ENCODE measurements at regions not wholly inside any gene's neighbourhood (a gene's known extent, or its start where the extent isn't known, plus 50 kb on each side); places are given as distances from the start of the nearest gene placed in this dataset.

DNA sequence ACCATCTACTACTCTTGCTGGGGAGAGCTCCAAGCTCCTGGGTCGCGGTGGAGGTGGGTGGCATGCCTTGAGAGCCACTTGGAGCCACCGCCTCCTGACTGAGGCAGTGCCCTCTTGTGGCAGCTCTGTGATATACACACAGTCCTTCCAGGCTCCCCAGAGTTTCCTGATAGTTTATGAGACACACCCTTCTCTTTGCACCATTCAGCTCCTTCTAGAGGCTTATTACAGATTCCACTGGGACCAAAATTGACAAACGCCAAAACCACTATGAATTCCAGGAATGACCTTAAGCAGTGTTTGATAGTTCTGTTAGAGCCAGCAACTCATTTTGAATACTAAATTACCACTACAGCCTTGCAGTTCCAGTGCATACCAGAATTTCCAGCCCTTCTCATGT lies 170.1 kb upstream of the CDH13 start:
- DNase-seq (ENCODE audit: low spot score in 2 of 2) (peak; percentile 30 to 59), ATAC-seq (peak; percentile 66)
- Mint-ChIP-seq H3K27ac (peak overlapping the region; percentile 33), H3K4me3 (peak overlapping the region; percentile 35), H3K36me3 (no peaks in the 10 kb centered on the region), H3K9me3 (no peaks in the 10 kb centered on the region), H3K4me1 (peaks cover 40% of the 10 kb centered on the region)

- no peaks in the 10 kb centered on the region for H3K36me3 Mint-ChIP-seq
- no peaks in the 10 kb centered on the region for H3K9me3 Mint-ChIP-seq
- no peak overlapping the region for H3K27ac Mint-ChIP-seq
- peak overlapping the region; percentile 23 for H3K4me3 Mint-ChIP-seq
- DNase-seq (ENCODE audit: low spot score in 2 of 2) (no peak), ATAC-seq (no peak)
- peaks cover 31% of the 10 kb centered on the region for H3K4me1 Mint-ChIP-seq
These were observed 172.2 kb upstream of the CDH13 start for GRCh38 chr16:82454566-82454965.

DNA sequence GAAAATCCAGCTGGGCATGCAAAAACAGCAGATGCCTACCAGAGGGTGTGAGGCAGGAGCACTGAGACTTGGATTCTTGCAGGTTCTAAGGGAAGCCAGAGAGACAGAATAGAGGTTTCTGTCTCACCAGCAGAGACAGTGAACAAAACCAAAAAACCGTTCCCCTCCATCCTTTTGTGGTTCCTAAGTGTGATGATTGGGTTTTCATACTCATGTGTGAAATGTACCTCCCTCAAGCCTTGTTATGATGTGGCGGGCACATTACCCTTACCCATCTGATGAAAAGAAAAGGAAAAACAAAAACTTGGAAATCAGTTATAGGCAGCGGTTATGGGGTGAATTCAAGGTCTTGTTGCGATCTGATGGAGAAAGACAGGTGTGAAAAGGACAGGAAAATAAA lies 172.6 kb upstream of the CDH13 start:
- H3K36me3 Mint-ChIP-seq: no peaks in the 10 kb centered on the region
- H3K9me3 Mint-ChIP-seq: no peaks in the 10 kb centered on the region
- ATAC-seq (peak; percentile 71), DNase-seq (ENCODE audit: low spot score in 2 of 2) (no peak)
- no peak overlapping the region for H3K27ac Mint-ChIP-seq
- H3K4me3 Mint-ChIP-seq: peak overlapping the region; percentile 23
- peaks cover 29% of the 10 kb centered on the region for H3K4me1 Mint-ChIP-seq

DNA sequence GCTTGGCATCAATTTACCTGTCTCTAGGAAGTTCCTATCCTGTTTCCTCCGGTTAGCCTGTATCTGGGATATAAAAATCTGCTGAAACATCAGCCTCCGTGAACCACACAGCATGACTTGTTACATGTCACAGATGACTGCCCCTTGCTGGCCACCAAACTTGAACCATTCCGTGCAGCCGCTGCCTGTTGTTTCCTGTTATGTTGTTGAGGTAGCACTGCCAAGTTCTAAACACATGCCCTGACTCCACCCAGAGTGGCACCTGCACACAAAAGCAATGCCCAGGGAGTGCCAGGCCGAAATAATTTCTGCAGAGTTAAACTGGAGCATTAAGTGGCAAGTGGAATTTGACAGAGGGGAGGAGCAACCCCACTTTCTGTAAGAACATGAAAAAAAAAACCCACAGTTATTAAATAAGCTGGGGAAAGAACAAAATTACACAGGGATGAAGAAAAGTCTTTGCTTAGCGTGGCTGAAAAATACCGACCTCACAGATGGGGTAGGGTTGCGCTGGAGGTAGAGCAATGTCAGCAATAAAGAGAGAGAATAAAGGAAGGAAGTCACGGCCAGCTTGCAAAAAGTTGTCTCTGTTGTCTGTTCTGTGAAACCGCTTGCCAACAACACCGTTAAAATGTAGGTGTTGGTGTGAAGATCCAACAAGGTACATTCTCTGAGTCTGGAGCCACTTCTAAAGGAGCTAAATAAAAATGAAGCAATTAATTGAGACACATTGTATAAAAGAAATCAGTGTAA lies 174.6 kb upstream of the CDH13 start:
- H3K4me3 Mint-ChIP-seq: peak overlapping the region; percentile 51
- ATAC-seq (peak; percentile 45), DNase-seq (ENCODE audit: low spot score in 2 of 2) (no peak)
- H3K4me1 Mint-ChIP-seq: peaks cover 29% of the 10 kb centered on the region
- H3K9me3 Mint-ChIP-seq: no peaks in the 10 kb centered on the region
- H3K36me3 Mint-ChIP-seq: no peaks in the 10 kb centered on the region
- H3K27ac Mint-ChIP-seq: no peak overlapping the region

DNA sequence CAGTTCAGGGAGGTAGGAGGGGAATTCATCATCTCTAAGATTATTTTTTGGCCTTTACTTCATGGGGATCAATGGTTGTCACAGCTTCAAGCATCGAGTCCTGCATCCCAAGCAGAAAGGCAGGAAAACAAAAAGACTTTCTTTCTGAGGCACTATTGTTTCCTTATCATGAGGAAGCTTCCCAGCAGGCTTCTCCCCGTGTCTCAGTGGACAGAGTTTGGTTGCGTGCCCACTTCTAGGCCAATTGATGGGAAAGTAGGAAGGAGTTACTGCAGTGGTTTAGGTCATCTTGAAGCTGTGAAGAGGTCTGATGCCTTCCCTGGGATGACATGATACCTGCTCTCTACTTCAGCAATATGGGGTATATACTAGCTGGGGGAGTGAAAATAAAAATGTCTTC lies 175.3 kb upstream of the CDH13 start:
- peaks cover 24% of the 10 kb centered on the region for H3K4me1 Mint-ChIP-seq
- H3K9me3 Mint-ChIP-seq: no peaks in the 10 kb centered on the region
- DNase-seq (ENCODE audit: low spot score in 2 of 2) (no peak), ATAC-seq (no peak)
- H3K4me3 Mint-ChIP-seq: no peak overlapping the region
- no peak overlapping the region for H3K27ac Mint-ChIP-seq
- H3K36me3 Mint-ChIP-seq: no peaks in the 10 kb centered on the region

GRCh38 chr16:82440336-82440735 lies 186.4 kb upstream of the CDH13 start:
- ATAC-seq (no peak), DNase-seq (ENCODE audit: low spot score in 2 of 2) (no peak)

GRCh38 chr16:82439678-82440293 lies 187.0 kb upstream of the CDH13 start:
- Mint-ChIP-seq H3K4me3 (no peak overlapping the region), H3K4me1 (no peaks in the 10 kb centered on the region), H3K27ac (no peak overlapping the region), H3K36me3 (no peaks in the 10 kb centered on the region), H3K9me3 (no peaks in the 10 kb centered on the region)
- ATAC-seq: peak; percentile 37
- no peak for DNase-seq (ENCODE audit: low spot score in 2 of 2)

More at GRCh38 chr16:82440336-82440735, 186.4 kb upstream of the CDH13 start:
- Mint-ChIP-seq H3K9me3 (no peaks in the 10 kb centered on the region), H3K4me3 (no peak overlapping the region), H3K27ac (no peak overlapping the region), H3K36me3 (no peaks in the 10 kb centered on the region), H3K4me1 (no peaks in the 10 kb centered on the region)

GRCh38 chr16:82433042-82433441 lies 193.7 kb upstream of the CDH13 start:
- peaks cover 7% of the 10 kb centered on the region for H3K4me1 Mint-ChIP-seq
- no peaks in the 10 kb centered on the region for H3K36me3 Mint-ChIP-seq
- no peak overlapping the region for H3K27ac Mint-ChIP-seq
- DNase-seq (ENCODE audit: low spot score in 2 of 2) (no peak), ATAC-seq (no peak)
- H3K9me3 Mint-ChIP-seq: no peaks in the 10 kb centered on the region
- peak overlapping the region; percentile 42 for H3K4me3 Mint-ChIP-seq

- peak; percentile 98 for ATAC-seq
- no peak for DNase-seq (ENCODE audit: low spot score in 2 of 2)
- peak overlapping the region; percentile 42 for H3K4me3 Mint-ChIP-seq
These were observed 194.5 kb upstream of the CDH13 start for GRCh38 chr16:82432261-82432660.

DNA sequence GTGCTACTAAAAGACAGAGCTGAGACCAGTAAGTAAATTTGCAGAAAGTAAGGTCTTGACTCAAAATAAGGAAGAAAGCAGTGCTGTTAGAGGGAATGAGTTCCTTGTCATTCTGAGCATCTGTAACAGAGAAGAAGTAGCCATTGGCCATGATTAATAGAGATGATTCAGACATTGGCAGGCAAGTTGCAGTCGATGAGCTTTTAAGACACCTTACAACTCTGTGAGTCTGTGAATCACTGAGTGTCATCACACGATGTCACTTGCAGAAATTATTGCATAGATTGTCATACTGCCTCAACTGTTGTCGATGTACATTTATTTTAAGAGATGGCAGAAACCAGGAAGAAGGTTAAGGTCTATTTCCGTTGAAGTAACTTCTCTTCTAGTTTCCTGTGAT lies 201.1 kb upstream of the CDH13 start:
- peaks cover 3% of the 10 kb centered on the region for H3K9me3 Mint-ChIP-seq
- H3K36me3 Mint-ChIP-seq: no peaks in the 10 kb centered on the region
- no peak overlapping the region for H3K27ac Mint-ChIP-seq
- no peaks in the 10 kb centered on the region for H3K4me1 Mint-ChIP-seq
- peak; percentile 72 for ATAC-seq
- no peak overlapping the region for H3K4me3 Mint-ChIP-seq
- DNase-seq (ENCODE audit: low spot score in 2 of 2): no peak

More at GRCh38 chr16:82432261-82432660, 194.5 kb upstream of the CDH13 start:
- H3K27ac Mint-ChIP-seq: peak overlapping the region; percentile 27
- peaks cover 7% of the 10 kb centered on the region for H3K4me1 Mint-ChIP-seq
- H3K36me3 Mint-ChIP-seq: no peaks in the 10 kb centered on the region
- H3K9me3 Mint-ChIP-seq: no peaks in the 10 kb centered on the region

GRCh38 chr16:82421851-82422250 lies 204.9 kb upstream of the CDH13 start:
- H3K4me3 Mint-ChIP-seq: no peak overlapping the region
- H3K36me3 Mint-ChIP-seq: no peaks in the 10 kb centered on the region
- ATAC-seq: no peak
- H3K9me3 Mint-ChIP-seq: peaks cover 3% of the 10 kb centered on the region
- no peak for DNase-seq (ENCODE audit: low spot score in 2 of 2)
- H3K4me1 Mint-ChIP-seq: no peaks in the 10 kb centered on the region
- H3K27ac Mint-ChIP-seq: no peak overlapping the region

GRCh38 chr16:82419332-82419731 lies 207.4 kb upstream of the CDH13 start:
- no peak for ATAC-seq
- H3K27ac Mint-ChIP-seq: no peak overlapping the region
- no peak for DNase-seq (ENCODE audit: low spot score in 2 of 2)
- H3K4me3 Mint-ChIP-seq: no peak overlapping the region
- no peaks in the 10 kb centered on the region for H3K9me3 Mint-ChIP-seq
- H3K36me3 Mint-ChIP-seq: no peaks in the 10 kb centered on the region
- H3K4me1 Mint-ChIP-seq: no peaks in the 10 kb centered on the region

- Mint-ChIP-seq H3K4me1 (no peaks in the 10 kb centered on the region), H3K4me3 (no peak overlapping the region), H3K36me3 (no peaks in the 10 kb centered on the region), H3K9me3 (no peaks in the 10 kb centered on the region), H3K27ac (no peak overlapping the region)
- DNase-seq (ENCODE audit: low spot score in 2 of 2): no peak
- no peak for ATAC-seq
These were observed 212.3 kb upstream of the CDH13 start for GRCh38 chr16:82414476-82414875.

GRCh38 chr16:82412770-82413169 lies 214.0 kb upstream of the CDH13 start:
- DNase-seq (ENCODE audit: low spot score in 2 of 2) (no peak), ATAC-seq (no peak)
- no peaks in the 10 kb centered on the region for H3K36me3 Mint-ChIP-seq
- no peaks in the 10 kb centered on the region for H3K9me3 Mint-ChIP-seq
- no peaks in the 10 kb centered on the region for H3K4me1 Mint-ChIP-seq
- no peak overlapping the region for H3K4me3 Mint-ChIP-seq
- H3K27ac Mint-ChIP-seq: no peak overlapping the region

- Mint-ChIP-seq H3K36me3 (no peaks in the 10 kb centered on the region), H3K4me1 (peaks cover 18% of the 10 kb centered on the region), H3K9me3 (no peaks in the 10 kb centered on the region), H3K27ac (no peak overlapping the region), H3K4me3 (no peak overlapping the region)
- ATAC-seq (peak; percentile 37), DNase-seq (ENCODE audit: low spot score in 2 of 2) (no peak)
These were observed 221.0 kb upstream of the CDH13 start for GRCh38 chr16:82405736-82406135.

DNA sequence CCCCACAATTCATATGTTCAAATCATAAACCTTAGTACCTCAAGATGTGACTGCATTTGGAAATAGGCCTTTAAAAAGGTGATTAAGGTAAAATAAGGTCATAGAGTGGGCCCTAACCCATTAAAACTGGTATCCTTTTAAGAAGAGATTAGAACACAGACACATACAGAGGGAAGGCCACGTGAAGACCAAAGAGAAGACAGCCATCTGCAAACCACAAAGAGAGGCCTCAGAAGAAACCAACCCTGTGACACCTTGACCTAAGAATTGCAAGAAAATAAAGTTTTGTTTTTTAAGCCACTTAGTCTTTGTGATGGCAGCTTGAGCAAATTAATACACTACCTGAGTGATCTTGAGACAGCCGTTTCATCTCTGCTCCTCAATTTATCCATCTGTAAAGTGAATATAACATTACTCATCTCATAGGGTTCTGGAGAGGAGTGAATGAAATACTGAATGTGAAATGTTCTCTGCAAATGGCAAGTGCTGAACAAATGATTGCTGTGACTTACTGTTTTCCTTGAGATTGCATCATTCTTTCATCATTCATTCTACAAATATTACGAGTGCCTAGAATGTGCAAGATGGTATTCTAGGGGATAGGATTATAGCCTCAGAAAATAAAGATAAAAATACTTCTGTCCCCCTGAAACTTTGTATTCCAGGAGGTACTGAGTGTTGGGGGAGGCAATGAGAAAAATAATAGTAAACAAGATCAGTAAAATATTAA lies 222.0 kb upstream of the CDH13 start:
- no peaks in the 10 kb centered on the region for H3K9me3 Mint-ChIP-seq
- no peak for ATAC-seq
- H3K4me1 Mint-ChIP-seq: peaks cover 18% of the 10 kb centered on the region
- no peak overlapping the region for H3K27ac Mint-ChIP-seq
- DNase-seq (ENCODE audit: low spot score in 2 of 2): no peak
- H3K36me3 Mint-ChIP-seq: no peaks in the 10 kb centered on the region
- H3K4me3 Mint-ChIP-seq: no peak overlapping the region
